ENCODE measurements at regions not wholly inside any gene's neighbourhood (a gene's known extent, or its start where the extent isn't known, plus 50 kb on each side); places are given as distances from the start of the nearest gene placed in this dataset.

- TF ChIP-seq CTCF (IDR thresholded peaks at IDR 0.05; ENCODE audit: low read depth, low read length, missing input control), result no peak
- no peak for TF ChIP-seq REST (IDR thresholded peaks at IDR 0.05)
- no peak for TF ChIP-seq JUND (IDR thresholded peaks at IDR 0.05)
- no peak for TF ChIP-seq EGR1 (IDR thresholded peaks at IDR 0.05; ENCODE audit: low read depth in 2 of 2)
- TF ChIP-seq MAX (IDR thresholded peaks at IDR 0.05), result no peak
- TF ChIP-seq HNF4A (conservative IDR thresholded peaks at IDR 0.05), result no peak
- no peak for TF ChIP-seq RAD21 (IDR thresholded peaks at IDR 0.05)
- no peak for TF ChIP-seq YY1 (IDR thresholded peaks at IDR 0.05)
- TF ChIP-seq TAF1 (conservative IDR thresholded peaks at IDR 0.05), result no peak
- TF ChIP-seq SP1 (IDR thresholded peaks at IDR 0.05), result no peak
Measured at GRCh38 chr12:30473274-30473673, 222.4 kb downstream of the IPO8 start.
